Tibial artery (tissue), 4 donors: ENCODE measurements at regions not wholly inside any gene's neighbourhood (a gene's known extent, or its start where the extent isn't known, plus 50 kb on each side); places are given as distances from the start of the nearest gene placed in this dataset.
"Not testable (repeated sequence)": the region's sequence is repeated elsewhere in the genome, so short reads cannot be mapped to it uniquely, and the experiment has no call there.

Experiments used
- DNase-seq, 2 donors: peaks; one replicate each; pipeline ENCODE4 v3.0.0-alpha.2; 2019
- H3K27ac ChIP-seq, 2 donors: fragments of 200-600 bp; sonication (generic) in 1 of 2; 1 replicate in 1 of 2; 2 replicates in 1 of 2; pipeline ENCODE4 v1.5.1; 2018 to 2019; ENCODE audit warnings: mild to moderate bottlenecking in 1 of 2
- H3K27me3 ChIP-seq, 2 donors: fragments of 200-600 bp; sonication (generic) in 1 of 2; one replicate each; pipeline versions ENCODE4 v1.5.1 to v1.6.0; 2016 to 2019
- H3K36me3 ChIP-seq, 3 donors: fragments of 200-600 bp; sonication (generic) in 2 of 3; one replicate each; pipeline ENCODE4 v1.5.1; 2016 to 2019; ENCODE audit warnings: mild to moderate bottlenecking in 2 of 3
- H3K4me1 ChIP-seq, 4 donors: fragments of 200-600 bp; sonication (generic) in 2 of 4; 1 replicate in 3 of 4; 2 replicates in 1 of 4; pipeline ENCODE4 v1.5.1; 2016 to 2019
- H3K4me3 ChIP-seq, 2 donors: fragments of 200-600 bp; sonication (generic) in 1 of 2; 1 replicate in 1 of 2; 2 replicates in 1 of 2; pipeline ENCODE4 v1.5.1; 2018 to 2019; ENCODE audit warnings: mild to moderate bottlenecking in 2 of 2
- H3K9me3 ChIP-seq, 3 donors: fragments of 200-600 bp; sonication (generic) in 1 of 3; one replicate each; pipeline ENCODE4 v1.5.1; 2016 to 2019
- intact Hi-C: fragments of 100-400 bp; cut with DNase I; formaldehyde crosslinking; loops from one replicate; pipeline ENCODE4 v1.15.0; 2023; ENCODE audit warnings: low total_unique reads
- TF ChIP-seq, protein P1 (sequence below), 2 experiments: fragments of 200-600 bp in 1 of 2; fragments of 450-650 bp in 1 of 2; IDR thresholded peaks; one replicate each; pipeline ENCODE4 v1.5.1; 2017 to 2019; ENCODE audit warnings: antibody characterized with exemption in 2 of 2, mild to moderate bottlenecking in 1 of 2, moderate library complexity in 1 of 2

DNA sequence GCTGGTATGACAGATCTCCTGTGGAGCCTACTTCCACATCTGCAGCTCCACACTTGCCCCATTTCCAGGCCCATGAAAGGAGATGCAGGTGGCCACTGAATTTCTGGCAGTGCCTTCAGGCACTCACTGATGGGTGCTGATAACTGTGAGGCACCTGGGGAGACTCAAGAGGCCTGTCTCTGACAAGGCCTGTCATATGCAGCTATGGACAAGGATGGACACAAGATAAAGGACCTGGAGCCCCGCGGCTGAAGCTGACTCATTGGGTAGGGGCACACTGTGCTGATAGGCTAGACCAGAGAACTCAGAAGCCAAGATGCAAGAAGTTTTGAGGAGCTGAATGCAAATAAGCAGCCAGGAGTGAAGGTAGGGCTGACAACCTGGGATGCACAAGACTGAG is 81.0 kb upstream of the LRFN2 start:
- no peaks in the 10 kb centered on the region for H3K36me3 ChIP-seq
- no peaks in the 10 kb centered on the region for H3K4me1 ChIP-seq
- peaks cover 0 to 5% of the 10 kb centered on the region in 2 donors for H3K27me3 ChIP-seq
- H3K27ac ChIP-seq, result no peak overlapping the region
- intact Hi-C loops, result no loop called here
- H3K9me3 ChIP-seq, result peaks cover 3 to 28% (median 28%) of the 10 kb centered on the region in 3 donors
- TF ChIP-seq, protein P1, sequence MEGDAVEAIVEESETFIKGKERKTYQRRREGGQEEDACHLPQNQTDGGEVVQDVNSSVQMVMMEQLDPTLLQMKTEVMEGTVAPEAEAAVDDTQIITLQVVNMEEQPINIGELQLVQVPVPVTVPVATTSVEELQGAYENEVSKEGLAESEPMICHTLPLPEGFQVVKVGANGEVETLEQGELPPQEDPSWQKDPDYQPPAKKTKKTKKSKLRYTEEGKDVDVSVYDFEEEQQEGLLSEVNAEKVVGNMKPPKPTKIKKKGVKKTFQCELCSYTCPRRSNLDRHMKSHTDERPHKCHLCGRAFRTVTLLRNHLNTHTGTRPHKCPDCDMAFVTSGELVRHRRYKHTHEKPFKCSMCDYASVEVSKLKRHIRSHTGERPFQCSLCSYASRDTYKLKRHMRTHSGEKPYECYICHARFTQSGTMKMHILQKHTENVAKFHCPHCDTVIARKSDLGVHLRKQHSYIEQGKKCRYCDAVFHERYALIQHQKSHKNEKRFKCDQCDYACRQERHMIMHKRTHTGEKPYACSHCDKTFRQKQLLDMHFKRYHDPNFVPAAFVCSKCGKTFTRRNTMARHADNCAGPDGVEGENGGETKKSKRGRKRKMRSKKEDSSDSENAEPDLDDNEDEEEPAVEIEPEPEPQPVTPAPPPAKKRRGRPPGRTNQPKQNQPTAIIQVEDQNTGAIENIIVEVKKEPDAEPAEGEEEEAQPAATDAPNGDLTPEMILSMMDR (IDR thresholded peaks at IDR 0.05), result no peak
- H3K4me3 ChIP-seq, result no peak overlapping the region
- DNase-seq, result no peak

DNA sequence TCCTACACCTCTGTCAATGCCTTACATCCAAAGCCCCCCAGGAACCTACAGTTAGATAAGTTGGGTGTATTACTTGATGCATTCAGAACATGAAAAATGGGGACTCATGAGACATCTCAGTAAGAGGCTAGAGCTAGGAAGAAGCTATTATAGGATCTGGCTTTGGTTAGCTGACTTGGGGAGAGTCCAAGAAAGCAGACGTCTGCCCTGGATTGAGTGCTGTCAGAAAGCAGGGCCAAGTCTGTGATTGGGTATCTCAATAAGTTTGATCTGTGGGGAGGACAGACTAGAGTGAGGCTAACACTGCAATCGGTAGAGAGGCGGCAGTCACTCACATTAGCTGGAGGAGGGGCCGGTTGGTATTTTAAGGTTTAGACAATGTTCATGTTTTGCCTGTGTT is 79.4 kb upstream of the LRFN2 start:
- TF ChIP-seq, protein P1 (IDR thresholded peaks at IDR 0.05), result no peak
- no peak overlapping the region for H3K27ac ChIP-seq
- H3K4me3 ChIP-seq, result no peak overlapping the region
- H3K4me1 ChIP-seq, result no peaks in the 10 kb centered on the region
- H3K36me3 ChIP-seq, result no peaks in the 10 kb centered on the region
- intact Hi-C loops, result no loop called here
- H3K9me3 ChIP-seq, result peaks cover 3 to 28% (median 28%) of the 10 kb centered on the region in 3 donors
- DNase-seq, result no peak
- H3K27me3 ChIP-seq, result peaks cover 0 to 14% of the 10 kb centered on the region in 2 donors

DNA sequence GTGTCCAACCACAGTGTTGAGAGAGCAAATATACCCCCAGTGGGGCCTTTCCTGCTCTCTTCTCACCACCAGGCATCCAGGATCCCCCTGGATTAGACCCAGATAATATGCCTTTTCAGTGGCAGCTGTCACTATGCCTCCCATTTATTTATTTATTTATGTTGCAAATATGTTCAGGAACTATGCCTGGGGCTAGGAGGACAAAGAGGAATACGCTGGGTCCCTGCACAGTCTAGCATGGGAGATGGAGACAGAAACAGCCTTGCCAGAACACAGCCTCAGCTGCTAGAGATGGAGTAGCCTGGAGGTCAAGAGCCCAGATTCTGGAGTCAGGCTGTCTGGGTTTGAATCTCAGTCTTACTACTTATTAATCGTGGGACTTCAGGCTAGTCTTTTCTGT is 74.6 kb upstream of the LRFN2 start:
- intact Hi-C loops, result no loop called here
- H3K27me3 ChIP-seq, result peaks cover 0 to 13% of the 10 kb centered on the region in 2 donors
- H3K27ac ChIP-seq, result no peak overlapping the region
- DNase-seq, result no peak
- no peak overlapping the region for H3K4me3 ChIP-seq
- H3K4me1 ChIP-seq, result no peaks in the 10 kb centered on the region
- H3K9me3 ChIP-seq, result peaks cover 3 to 28% (median 28%) of the 10 kb centered on the region in 3 donors
- TF ChIP-seq, protein P1 (IDR thresholded peaks at IDR 0.05), result no peak
- no peaks in the 10 kb centered on the region for H3K36me3 ChIP-seq

GRCh38 chr6:40656772-40657171 is 69.6 kb upstream of the LRFN2 start:
- H3K4me3 ChIP-seq, H3K27ac ChIP-seq, H3K9me3 ChIP-seq, H3K36me3 ChIP-seq, H3K4me1 ChIP-seq, intact Hi-C loops, DNase-seq, H3K27me3 ChIP-seq: not testable (repeated sequence)

DNA sequence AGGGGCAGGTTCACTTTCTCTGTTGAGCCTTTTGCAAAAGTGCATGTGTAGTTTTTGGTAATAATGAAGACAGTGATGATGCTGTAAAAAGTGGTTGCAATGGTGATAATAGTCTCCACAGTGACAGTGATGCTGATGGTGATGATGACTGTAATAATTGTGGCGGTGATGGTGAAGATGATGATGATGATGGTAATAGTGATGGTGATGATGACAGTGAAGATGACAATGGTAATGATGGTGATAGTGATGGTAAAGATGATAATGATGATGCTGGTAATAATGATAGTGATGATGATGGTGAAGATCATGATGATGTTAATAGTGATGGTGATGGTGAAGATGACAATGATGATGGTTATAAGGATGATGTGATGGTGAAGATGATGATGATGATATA is 67.7 kb upstream of the LRFN2 start:
- Histone ChIP-seq H3K4me1 (no peaks in the 10 kb centered on the region), H3K9me3 (no peaks in the 10 kb centered on the region), H3K4me3 (no peak overlapping the region), H3K36me3 (no peaks in the 10 kb centered on the region), H3K27ac (no peak overlapping the region), H3K27me3 (peaks cover 0 to 6% of the 10 kb centered on the region in 2 donors)
- intact Hi-C loops, result no loop called here
- TF ChIP-seq, protein P1 (IDR thresholded peaks at IDR 0.05), result no peak
- DNase-seq, result no peak

GRCh38 chr6:40645043-40645442 is 57.9 kb upstream of the LRFN2 start:
- Histone ChIP-seq H3K27me3 (peaks cover 0 to 31% of the 10 kb centered on the region in 2 donors), H3K36me3 (no peaks in the 10 kb centered on the region), H3K9me3 (peaks cover 0 to 6% (median 0%) of the 10 kb centered on the region in 3 donors), H3K27ac (no peak overlapping the region), H3K4me1 (peaks cover 0 to 5% (median 0%) of the 10 kb centered on the region in 4 donors), H3K4me3 (no peak overlapping the region)
- DNase-seq, result no peak
- TF ChIP-seq, protein P1 (IDR thresholded peaks at IDR 0.05), result no peak
- intact Hi-C loops, result no loop called here
